ENCODE measurements at regions not wholly inside any gene's neighbourhood (a gene's known extent, or its start where the extent isn't known, plus 50 kb on each side); places are given as distances from the start of the nearest gene placed in this dataset.
"Not testable (repeated sequence)": the region's sequence is repeated elsewhere in the genome, so short reads cannot be mapped to it uniquely, and the experiment has no call there.

GRCh38 chr15:21174761-21175160 is 265.5 kb downstream of the POTEB3 start:
- DNase-seq = not testable (repeated sequence)

- not testable (repeated sequence) for DNase-seq
These were observed 285.3 kb upstream of the POTEB2 start for GRCh38 chr15:21151203-21151966.

GRCh38 chr15:21148136-21148535 is 282.0 kb upstream of the POTEB2 start:
- not testable (repeated sequence) for DNase-seq

GRCh38 chr15:21133893-21134292 is 267.8 kb upstream of the POTEB2 start:
- DNase-seq = not testable (repeated sequence)

- DNase-seq = peak; percentile 6
These were observed 246.3 kb upstream of the POTEB2 start for GRCh38 chr15:21112271-21113053.

- peak; percentile 16 for DNase-seq
These were observed 245.7 kb upstream of the POTEB2 start for GRCh38 chr15:21111861-21112260.

GRCh38 chr15:21111172-21111571 is 245.1 kb upstream of the POTEB2 start:
- DNase-seq = not testable (repeated sequence)

- peak; percentile 45 for DNase-seq
These were observed 244.2 kb upstream of the POTEB2 start for GRCh38 chr15:21110187-21110804.

- not testable (repeated sequence) for DNase-seq
These were observed 242.3 kb upstream of the POTEB2 start for GRCh38 chr15:21108384-21108783.

- peak; percentile 16 for DNase-seq
These were observed 241.6 kb upstream of the POTEB2 start for GRCh38 chr15:21107399-21108381.

GRCh38 chr15:21096599-21096998 is 230.5 kb upstream of the POTEB2 start:
- not testable (repeated sequence) for DNase-seq

GRCh38 chr15:21079544-21079943 is 213.4 kb upstream of the POTEB2 start:
- DNase-seq = not testable (repeated sequence)

- DNase-seq = not testable (repeated sequence)
These were observed 202.8 kb upstream of the POTEB2 start for GRCh38 chr15:21068917-21069316.

- not testable (repeated sequence) for DNase-seq
These were observed 197.4 kb upstream of the POTEB2 start for GRCh38 chr15:21063512-21063911.

GRCh38 chr15:21062619-21063163 is 196.6 kb upstream of the POTEB2 start:
- not testable (repeated sequence) for DNase-seq

GRCh38 chr15:21051866-21052265 is 185.8 kb upstream of the POTEB2 start:
- DNase-seq = not testable (repeated sequence)

- DNase-seq = not testable (repeated sequence)
These were observed 165.6 kb upstream of the POTEB2 start for GRCh38 chr15:21031703-21032102.

- DNase-seq = not testable (repeated sequence)
These were observed 162.9 kb upstream of the POTEB2 start for GRCh38 chr15:21029001-21029400.

- DNase-seq = not testable (repeated sequence)
These were observed 161.8 kb upstream of the POTEB2 start for GRCh38 chr15:21027942-21028341.

GRCh38 chr15:21026848-21027247 is 160.7 kb upstream of the POTEB2 start:
- not testable (repeated sequence) for DNase-seq

- not testable (repeated sequence) for DNase-seq
These were observed 158.3 kb upstream of the POTEB2 start for GRCh38 chr15:21024235-21024987.

Measured in activated naive CD4-positive, alpha-beta T cell treated with anti-CD3 and anti-CD28 coated beads, Interleukin-2, amount 50 U/mL, for 16 hours (primary cell).